SU-DHL-6 (cell line): ENCODE measurements at regions not wholly inside any gene's neighbourhood (a gene's known extent, or its start where the extent isn't known, plus 50 kb on each side); places are given as distances from the start of the nearest gene placed in this dataset.

Source experiments
- EZH2phosphoT487 ChIP-seq: fragments of 200-600 bp; sonication (generic), shearing (Covaris generic); conservative IDR thresholded peaks from 2 replicates; pipeline ENCODE4 v1.6.1; 2018; ENCODE audit warnings: mild to moderate bottlenecking, antibody characterized with exemption, low read length, moderate library complexity, mixed read lengths
- TF ChIP-seq, protein P1 (sequence below): fragments of 200-600 bp; sonication (generic); IDR thresholded peaks from one replicate; pipeline ENCODE4 v1.5.1; 2017; ENCODE audit warnings: antibody characterized with exemption, mild to moderate bottlenecking, low read length, moderate library complexity; ENCODE audit not compliant: insufficient read depth, poor library complexity, severe bottlenecking

DNA sequence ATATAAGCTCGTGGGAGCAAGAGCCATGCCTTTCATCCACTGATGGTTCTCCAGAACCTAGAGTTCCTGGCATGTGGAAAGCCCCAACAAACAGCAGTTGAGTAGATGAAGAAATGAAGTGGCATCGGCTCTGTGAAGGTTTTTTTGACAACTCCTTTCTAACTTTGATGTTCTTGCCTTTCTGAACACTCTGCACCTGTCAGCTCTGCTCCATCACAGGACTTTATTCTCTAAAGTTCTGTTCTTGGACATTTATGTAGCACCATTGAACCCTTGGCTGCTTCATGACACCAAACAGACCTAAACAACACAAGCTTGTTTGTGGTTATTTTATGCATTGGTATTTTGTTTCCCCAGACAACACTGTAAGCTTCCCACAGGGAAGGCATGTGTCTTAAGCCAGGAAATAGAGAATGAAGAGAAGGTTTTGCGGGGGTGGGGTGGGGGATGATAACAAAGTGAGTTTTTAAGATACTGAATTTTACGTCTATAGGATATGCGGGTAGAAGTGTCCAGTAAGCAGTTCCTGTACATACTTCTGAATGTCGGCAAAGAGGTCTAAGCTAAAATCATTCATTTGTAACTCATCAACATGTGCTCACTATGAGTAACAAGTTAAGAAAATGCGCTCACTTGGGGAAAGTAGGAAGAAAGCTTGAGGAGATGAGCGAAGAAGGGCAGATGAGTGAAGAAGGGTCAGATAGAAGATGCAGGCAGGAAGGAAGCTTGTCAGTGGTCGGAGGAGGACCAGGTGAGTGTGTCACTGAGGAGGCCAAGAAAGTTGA lies 146.0 kb upstream of the PLEKHG7 start:
- TF ChIP-seq, protein P1, sequence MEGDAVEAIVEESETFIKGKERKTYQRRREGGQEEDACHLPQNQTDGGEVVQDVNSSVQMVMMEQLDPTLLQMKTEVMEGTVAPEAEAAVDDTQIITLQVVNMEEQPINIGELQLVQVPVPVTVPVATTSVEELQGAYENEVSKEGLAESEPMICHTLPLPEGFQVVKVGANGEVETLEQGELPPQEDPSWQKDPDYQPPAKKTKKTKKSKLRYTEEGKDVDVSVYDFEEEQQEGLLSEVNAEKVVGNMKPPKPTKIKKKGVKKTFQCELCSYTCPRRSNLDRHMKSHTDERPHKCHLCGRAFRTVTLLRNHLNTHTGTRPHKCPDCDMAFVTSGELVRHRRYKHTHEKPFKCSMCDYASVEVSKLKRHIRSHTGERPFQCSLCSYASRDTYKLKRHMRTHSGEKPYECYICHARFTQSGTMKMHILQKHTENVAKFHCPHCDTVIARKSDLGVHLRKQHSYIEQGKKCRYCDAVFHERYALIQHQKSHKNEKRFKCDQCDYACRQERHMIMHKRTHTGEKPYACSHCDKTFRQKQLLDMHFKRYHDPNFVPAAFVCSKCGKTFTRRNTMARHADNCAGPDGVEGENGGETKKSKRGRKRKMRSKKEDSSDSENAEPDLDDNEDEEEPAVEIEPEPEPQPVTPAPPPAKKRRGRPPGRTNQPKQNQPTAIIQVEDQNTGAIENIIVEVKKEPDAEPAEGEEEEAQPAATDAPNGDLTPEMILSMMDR: no peak
- TF ChIP-seq EZH2phosphoT487: no peak
